Panc1 (cell line): ENCODE measurements at regions not wholly inside any gene's neighbourhood (a gene's known extent, or its start where the extent isn't known, plus 50 kb on each side); places are given as distances from the start of the nearest gene placed in this dataset.

ENCODE experiments used
- ATAC-seq: fragments of 200-7000 bp; cut with Tn5 transposase; 2 replicates; pipeline ENCODE4 v1.9.1; 2020; ENCODE audit warnings: mild to moderate bottlenecking, moderate library complexity
- BruUV-seq: library from RNA; stranded (reverse); fragments of 400-500 nt; replicated peaks from 2 replicates; lab custom pipeline; 2021; lab: Mats Ljungman, UMichigan
- CTCF ChIA-PET: fragments of 300-600 bp; sonication (Branson Sonifier 250); formaldehyde crosslinking; loops from one replicate; lab custom pipeline; 2022; ENCODE audit warnings: antibody characterized with exemption; lab: Charles Lee
- POLR2A ChIA-PET: fragments of 300-600 bp; sonication (Branson Sonifier 250); formaldehyde crosslinking; loops from one replicate; lab custom pipeline; 2022; ENCODE audit warnings: antibody characterized with exemption; lab: Charles Lee
- DNase-seq: peaks from one replicate; pipeline ENCODE4 v3.0.0-alpha.2; 2010; ENCODE audit warnings: low read depth, low spot score
- H3K27ac ChIP-seq: 2 replicates; pipeline ENCODE4 v1.5.1; 2011; ENCODE audit warnings: mild to moderate bottlenecking, low read length, inconsistent platforms
- H3K27me3 ChIP-seq: fragments of 200-500 bp; sonication (Bioruptor generic); 2 replicates; pipeline ENCODE4 v1.6.0; 2014; ENCODE audit warnings: low read length, inconsistent platforms; ENCODE audit not compliant: control insufficient read depth, insufficient read depth
- H3K36me3 ChIP-seq: fragments of 200-500 bp; sonication (Bioruptor generic); 2 replicates; pipeline ENCODE4 v1.5.1; 2014; ENCODE audit warnings: inconsistent platforms, mild to moderate bottlenecking, low read length, moderate library complexity; ENCODE audit not compliant: control insufficient read depth, insufficient read depth
- H3K4me1 ChIP-seq: 2 replicates; pipeline ENCODE4 v1.5.1; 2011; ENCODE audit warnings: inconsistent platforms, mild to moderate bottlenecking, low read length, moderate library complexity; ENCODE audit not compliant: control insufficient read depth, insufficient read depth
- H3K4me3 ChIP-seq, 2 experiments: 2 replicates each; pipeline ENCODE4 v1.5.1; 2011 to 2012; ENCODE audit warnings: low read depth in 2 of 2, low read length in 2 of 2, mild to moderate bottlenecking in 2 of 2, inconsistent platforms in 1 of 2, moderate library complexity in 1 of 2
- H3K9me3 ChIP-seq: fragments of 200-500 bp; sonication (Bioruptor generic); 2 replicates; pipeline ENCODE4 v1.5.1; 2014; ENCODE audit warnings: low read depth, mild to moderate bottlenecking, inconsistent platforms, low read length, moderate library complexity; ENCODE audit not compliant: control insufficient read depth, insufficient read depth
- CTCF ChIP-seq: fragments of 450-650 bp; IDR thresholded peaks from 2 replicates; pipeline ENCODE4 v1.5.1; 2017; ENCODE audit warnings: mild to moderate bottlenecking
- POLR2AphosphoS5 ChIP-seq: IDR thresholded peaks from 2 replicates; pipeline ENCODE4 v1.6.1; 2012; ENCODE audit warnings: mild to moderate bottlenecking, low read depth, low read length, moderate library complexity
- SIN3A ChIP-seq: IDR thresholded peaks from 2 replicates; pipeline ENCODE4 v1.6.1; 2012; ENCODE audit warnings: low read depth, mild to moderate bottlenecking, low read length, moderate library complexity, borderline replicate concordance; ENCODE audit not compliant: insufficient read depth
- TCF7L2 ChIP-seq: IDR thresholded peaks from 2 replicates; pipeline ENCODE4 v1.6.1; 2011; ENCODE audit warnings: mild to moderate bottlenecking, low read depth, low read length, inconsistent platforms
- in situ Hi-C: cut with HindIII; loops from 2 replicates; pipeline ENCODE4 v1.10.0; 2016; ENCODE audit warnings: low sequenced_read_pairs, low pct_unique_long_range_greater_than_20kb
- intact Hi-C: fragments of 100-400 bp; cut with micrococcal nuclease; formaldehyde crosslinking; loops from one replicate; pipeline ENCODE4 v1.10.0; 2022; ENCODE audit not compliant: unreplicated experiment
- TF ChIP-seq, protein P1 (sequence below), 2 experiments: IDR thresholded peaks; 2 replicates each; pipeline ENCODE4 v1.6.1; 2011 to 2012; ENCODE audit warnings: low read depth in 2 of 2, control low read depth in 1 of 2, low read length in 1 of 2, mild to moderate bottlenecking in 1 of 2, moderate library complexity in 1 of 2; ENCODE audit not compliant: insufficient read depth in 1 of 2

DNA sequence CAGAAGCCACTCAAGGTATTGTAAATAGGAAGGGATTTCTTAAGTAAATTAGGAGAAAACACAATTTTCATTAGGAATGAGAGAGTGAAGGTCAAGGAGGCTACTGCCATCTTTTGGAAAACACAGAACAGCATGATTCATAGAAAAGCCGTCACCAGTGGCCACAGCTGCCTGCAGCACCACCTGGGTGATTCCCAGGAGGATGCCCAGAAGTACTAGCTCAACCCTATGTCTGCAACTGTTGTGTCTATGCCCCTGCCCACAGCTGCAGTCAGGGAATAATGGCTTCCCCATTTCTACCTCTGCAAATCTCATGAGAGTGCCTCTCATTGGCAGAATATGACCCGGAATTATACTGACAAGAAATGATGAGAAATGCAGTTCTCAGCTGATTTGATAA lies 300.0 kb downstream of the IGSF11 start:
- no peak for ATAC-seq
- TF ChIP-seq, protein P1, sequence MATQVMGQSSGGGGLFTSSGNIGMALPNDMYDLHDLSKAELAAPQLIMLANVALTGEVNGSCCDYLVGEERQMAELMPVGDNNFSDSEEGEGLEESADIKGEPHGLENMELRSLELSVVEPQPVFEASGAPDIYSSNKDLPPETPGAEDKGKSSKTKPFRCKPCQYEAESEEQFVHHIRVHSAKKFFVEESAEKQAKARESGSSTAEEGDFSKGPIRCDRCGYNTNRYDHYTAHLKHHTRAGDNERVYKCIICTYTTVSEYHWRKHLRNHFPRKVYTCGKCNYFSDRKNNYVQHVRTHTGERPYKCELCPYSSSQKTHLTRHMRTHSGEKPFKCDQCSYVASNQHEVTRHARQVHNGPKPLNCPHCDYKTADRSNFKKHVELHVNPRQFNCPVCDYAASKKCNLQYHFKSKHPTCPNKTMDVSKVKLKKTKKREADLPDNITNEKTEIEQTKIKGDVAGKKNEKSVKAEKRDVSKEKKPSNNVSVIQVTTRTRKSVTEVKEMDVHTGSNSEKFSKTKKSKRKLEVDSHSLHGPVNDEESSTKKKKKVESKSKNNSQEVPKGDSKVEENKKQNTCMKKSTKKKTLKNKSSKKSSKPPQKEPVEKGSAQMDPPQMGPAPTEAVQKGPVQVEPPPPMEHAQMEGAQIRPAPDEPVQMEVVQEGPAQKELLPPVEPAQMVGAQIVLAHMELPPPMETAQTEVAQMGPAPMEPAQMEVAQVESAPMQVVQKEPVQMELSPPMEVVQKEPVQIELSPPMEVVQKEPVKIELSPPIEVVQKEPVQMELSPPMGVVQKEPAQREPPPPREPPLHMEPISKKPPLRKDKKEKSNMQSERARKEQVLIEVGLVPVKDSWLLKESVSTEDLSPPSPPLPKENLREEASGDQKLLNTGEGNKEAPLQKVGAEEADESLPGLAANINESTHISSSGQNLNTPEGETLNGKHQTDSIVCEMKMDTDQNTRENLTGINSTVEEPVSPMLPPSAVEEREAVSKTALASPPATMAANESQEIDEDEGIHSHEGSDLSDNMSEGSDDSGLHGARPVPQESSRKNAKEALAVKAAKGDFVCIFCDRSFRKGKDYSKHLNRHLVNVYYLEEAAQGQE (IDR thresholded peaks at IDR 0.05; ENCODE audit: insufficient read depth in 1 of 2, low read depth in 2 of 2, low read length in 1 of 2): no peak
- no peak for TF ChIP-seq TCF7L2
- no peak for TF ChIP-seq CTCF
- no peak for TF ChIP-seq POLR2AphosphoS5
- TF ChIP-seq SIN3A: no peak
- ChIA-PET CTCF (no interaction called here), POLR2A (no interaction called here)
- Histone ChIP-seq H3K27me3 (no peaks in the 10 kb centered on the region), H3K4me3 (no peak overlapping the region), H3K4me1 (no peaks in the 10 kb centered on the region), H3K27ac (no peak overlapping the region), H3K9me3 (no peaks in the 10 kb centered on the region), H3K36me3 (no peaks in the 10 kb centered on the region)
- DNase-seq: no peak
- BruUV-seq: no TSS peak
- in situ Hi-C loops: no loop called here
- intact Hi-C loops: no loop called here

DNA sequence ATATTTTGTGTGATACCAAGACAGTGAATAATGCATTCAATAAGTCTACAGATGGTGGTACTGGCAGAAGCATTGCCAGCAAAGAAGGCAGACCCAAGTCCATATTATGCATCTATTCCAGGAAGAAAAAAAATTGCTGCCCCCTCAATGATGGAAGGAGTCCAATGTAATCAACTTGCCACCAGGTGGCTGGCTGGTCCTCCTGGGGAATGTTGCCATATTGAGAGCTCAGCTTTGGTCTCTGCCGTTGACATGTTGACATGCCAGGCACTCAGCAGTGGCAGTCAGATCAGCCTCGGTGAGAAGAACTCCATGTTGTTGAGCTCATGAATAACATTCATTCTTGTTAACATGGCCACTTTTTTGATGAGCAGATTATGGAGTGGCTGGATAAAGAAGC lies 298.5 kb downstream of the IGSF11 start:
- Histone ChIP-seq H3K4me1 (no peaks in the 10 kb centered on the region), H3K9me3 (no peaks in the 10 kb centered on the region), H3K27me3 (no peaks in the 10 kb centered on the region), H3K36me3 (no peaks in the 10 kb centered on the region), H3K27ac (no peak overlapping the region), H3K4me3 (no peak overlapping the region)
- BruUV-seq: no TSS peak
- in situ Hi-C loops: no loop called here
- intact Hi-C loops: no loop called here
- POLR2A ChIA-PET: interaction anchor here (0.6 kb wide), 1 partner anchor 357 kb away, joined by 4 read pairs; no protein-coding TSS in a partner anchor
- ATAC-seq (no peak), DNase-seq (no peak)
- no peak for TF ChIP-seq TCF7L2
- no peak for TF ChIP-seq CTCF
- TF ChIP-seq POLR2AphosphoS5: no peak
- TF ChIP-seq, protein P1 (IDR thresholded peaks at IDR 0.05; ENCODE audit: insufficient read depth in 1 of 2, low read depth in 2 of 2, low read length in 1 of 2): no peak
- TF ChIP-seq SIN3A: no peak
- CTCF ChIA-PET: no interaction called here
